T-helper 2 cell (primary cell): ENCODE measurements at regions not wholly inside any gene's neighbourhood (a gene's known extent, or its start where the extent isn't known, plus 50 kb on each side); places are given as distances from the start of the nearest gene placed in this dataset.
"Not testable (repeated sequence)": the region's sequence is repeated elsewhere in the genome, so short reads cannot be mapped to it uniquely, and the experiment has no call there.

Source experiments
- DNase-seq, 5 experiments: peaks; one replicate each; pipeline versions ENCODE4 v3.0.0 to v3.0.0-alpha.2; 2012 to 2022

DNA sequence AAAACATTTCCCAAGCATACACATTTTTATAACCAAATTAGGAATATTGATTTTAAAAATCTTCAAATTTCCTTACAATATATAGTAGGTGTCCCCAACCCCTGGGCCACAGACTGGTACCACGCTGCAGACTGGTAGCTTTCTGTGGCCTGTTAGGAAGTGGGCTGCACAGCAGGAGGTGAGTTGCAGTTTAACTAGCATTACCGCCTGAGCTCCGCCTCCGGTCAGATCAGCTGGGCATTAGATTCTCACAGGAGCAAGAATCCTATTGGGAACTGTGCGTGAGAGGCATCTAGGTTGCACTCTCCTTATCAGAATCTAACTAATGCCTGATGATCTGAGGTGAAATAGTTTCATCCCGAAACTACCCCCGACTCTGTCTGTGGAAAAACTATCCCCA lies 62.1 kb downstream of the ZWINT start:
- no peak for DNase-seq

DNA sequence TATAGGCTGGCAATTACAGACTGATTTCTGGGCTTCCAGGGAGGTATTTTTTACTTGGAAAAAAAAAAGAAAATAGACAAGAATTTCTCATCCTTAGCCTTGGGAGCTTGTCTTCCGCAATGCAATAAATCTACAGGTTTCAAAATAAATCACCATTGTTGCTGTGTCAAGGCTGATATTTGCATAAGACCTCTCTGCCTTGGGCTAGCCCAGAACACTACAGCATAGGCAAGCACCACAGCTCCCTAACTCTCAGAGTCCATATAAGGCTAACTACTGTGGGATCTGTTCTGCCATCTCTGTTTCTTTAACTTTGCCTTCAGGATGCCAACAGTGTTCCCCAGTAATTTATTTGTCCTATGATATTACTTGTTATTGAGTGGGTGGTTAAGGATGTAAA lies 64.4 kb downstream of the ZWINT start:
- no peak for DNase-seq

DNA sequence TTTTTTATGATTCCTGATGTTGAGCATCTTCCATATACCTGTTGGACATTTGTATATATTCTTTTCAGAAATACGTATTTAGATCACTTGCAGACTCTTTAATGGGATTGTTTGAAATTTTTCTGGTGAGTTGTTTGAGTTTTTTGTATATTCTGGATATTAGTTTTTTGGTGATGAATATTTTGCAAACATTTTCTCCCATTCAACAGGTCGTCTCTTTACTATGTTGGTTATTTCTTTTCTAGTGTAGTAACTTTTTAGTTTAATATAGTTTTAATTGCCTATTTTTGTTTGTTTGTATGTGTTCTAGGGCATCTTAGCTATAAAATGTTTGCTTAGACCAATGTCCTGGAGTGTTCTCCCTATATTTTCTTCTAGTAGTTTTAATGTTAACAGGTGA lies 72.7 kb downstream of the ZWINT start:
- no peak for DNase-seq

DNA sequence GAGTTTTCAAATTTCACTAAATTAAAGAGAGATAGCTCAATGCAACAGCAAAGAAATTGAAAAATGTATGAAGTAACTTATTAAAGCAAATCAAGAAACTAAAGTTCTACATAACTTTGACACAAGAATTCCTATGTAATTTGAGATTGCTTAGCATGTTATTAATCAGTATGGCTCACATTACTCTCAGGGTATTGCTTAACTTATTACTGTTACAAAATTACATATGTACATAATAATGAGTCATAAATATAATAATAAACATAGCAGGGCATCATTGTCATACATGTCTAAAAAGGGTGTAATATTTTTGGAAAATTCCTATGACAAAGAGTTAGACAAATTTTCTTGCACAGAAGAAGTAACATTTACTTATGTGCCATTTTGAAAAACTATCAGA lies 75.0 kb downstream of the ZWINT start:
- DNase-seq: no peak

DNA sequence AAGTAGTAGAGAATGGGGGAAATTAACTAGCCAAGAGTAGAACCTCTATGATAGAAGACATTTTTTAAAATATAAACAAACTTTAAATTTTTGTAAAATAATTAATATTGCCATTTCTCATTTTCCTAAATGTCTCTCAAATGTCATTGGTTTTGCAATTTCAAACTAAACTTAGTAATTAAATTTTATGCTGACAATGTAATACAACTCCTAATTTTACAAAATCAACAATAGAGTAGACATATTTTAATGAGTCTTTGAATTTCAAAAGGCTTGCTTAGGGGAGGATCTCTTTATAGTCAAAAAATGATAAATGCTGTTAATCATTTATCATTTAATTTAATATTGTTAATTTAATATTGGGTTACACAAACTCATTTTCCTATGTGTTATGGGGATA lies 81.8 kb downstream of the ZWINT start:
- no peak for DNase-seq

DNA sequence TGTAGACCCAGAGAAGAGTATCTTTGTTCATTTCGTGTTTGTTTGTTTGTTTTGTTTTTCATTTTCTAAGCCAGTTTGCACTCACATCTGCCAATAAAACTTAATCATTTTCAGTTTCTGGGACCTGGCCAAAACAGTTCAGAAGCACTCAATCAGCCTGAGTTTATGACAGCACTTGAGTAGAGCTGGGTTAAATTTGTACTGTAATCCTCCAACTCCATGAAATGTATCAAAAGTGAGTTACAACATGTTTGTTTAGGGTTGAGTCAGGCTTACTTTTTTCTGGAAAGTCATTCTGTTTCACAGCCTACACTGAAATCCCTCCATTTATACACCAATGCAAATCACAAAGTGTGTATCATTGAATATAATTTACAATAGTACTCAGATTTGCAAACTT lies 91.9 kb downstream of the ZWINT start:
- DNase-seq: no peak

DNA sequence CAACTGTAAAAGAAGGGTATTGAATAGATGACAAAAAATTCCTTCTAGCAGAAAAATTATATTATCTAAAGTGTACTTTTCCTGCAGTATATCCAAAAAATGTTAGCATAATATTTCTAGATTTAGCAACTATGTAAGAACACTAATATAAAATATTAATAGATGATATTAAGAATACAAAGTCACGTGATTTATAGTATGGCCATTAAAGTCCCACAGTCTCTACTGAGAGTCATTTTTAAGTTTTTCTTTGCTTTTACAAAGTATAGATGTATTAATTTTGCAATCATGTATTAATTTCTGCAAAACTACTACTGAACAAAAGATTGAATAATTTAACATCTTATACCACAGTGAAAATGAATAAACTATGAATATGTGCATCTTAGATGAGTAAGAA lies 94.9 kb downstream of the ZWINT start:
- no peak for DNase-seq

DNA sequence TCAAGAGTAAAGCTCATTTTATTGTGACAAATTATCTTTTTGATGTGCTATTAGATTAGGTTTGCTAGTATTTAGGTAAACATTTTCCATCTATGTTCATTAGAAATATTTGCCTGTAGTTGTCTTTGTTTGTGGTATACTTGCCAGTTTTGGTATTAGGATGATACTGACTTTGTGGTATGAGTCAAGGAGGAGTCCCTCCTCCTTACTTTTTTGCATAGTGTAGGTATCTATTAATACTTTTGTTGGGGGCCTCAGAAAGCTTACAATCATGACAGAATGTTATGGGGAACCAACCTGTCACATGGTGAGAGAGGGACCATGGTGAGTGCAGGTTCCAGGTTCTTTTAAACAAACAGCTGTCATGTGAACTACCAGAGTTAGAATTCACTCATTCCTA lies 102.1 kb downstream of the ZWINT start:
- no peak for DNase-seq

DNA sequence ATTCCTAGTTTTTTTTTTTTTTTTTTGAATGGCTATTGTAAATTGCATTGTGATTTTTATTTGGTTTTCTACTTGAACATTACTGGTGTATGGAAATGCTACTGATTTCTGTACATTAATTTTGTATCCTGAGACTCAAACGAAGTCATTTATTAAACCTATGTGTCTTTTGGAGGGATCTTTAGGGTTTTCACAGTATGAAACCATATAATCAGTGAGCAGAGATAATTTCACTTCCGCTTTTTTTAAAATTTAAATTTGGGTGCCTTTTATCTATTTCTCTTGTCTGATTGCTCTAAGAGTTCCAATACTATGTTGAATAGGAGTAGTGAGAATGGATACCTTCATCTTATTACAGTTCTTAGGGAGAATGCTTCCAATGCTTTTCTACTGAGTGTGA lies 102.7 kb downstream of the ZWINT start:
- no peak for DNase-seq

DNA sequence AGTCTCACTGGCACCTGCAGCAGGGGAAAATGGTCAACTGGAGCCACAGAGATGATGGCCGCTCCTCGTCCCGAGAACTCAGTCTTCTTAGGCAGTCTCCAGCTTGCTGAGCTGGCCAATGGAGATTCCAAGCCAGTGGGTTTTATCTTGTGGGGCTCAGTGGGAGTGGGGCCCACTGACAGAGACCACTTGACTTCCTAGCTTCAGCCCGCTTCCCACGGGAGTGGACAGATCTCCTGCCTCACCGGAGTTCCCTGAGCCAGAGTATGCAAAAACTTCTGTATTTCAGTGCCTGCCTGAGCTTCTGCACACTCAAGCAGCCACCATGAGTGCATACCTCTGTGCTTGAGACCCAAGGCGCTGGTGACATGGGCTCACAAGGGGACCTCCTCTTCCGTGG lies 105.8 kb downstream of the ZWINT start:
- DNase-seq: no peak

DNA sequence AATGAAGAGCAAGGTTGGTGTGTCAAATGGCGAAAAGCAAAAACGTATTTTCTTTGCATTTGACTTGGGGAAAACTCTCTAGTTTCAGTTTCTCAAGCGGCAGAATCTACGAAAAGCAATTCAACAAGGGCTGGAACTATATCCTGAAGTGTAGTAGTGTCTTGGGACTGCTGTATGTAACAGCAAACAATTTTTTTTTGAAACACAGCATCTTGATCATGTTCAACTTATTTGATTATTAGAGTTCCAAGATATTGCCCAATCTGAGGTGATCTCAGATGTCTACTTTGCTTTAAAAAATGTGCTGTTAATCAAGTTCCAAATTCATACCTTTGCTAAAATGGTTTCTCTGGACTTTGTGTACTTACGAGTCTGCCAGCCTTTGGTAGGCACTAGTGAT lies 120.6 kb downstream of the ZWINT start:
- no peak for DNase-seq

DNA sequence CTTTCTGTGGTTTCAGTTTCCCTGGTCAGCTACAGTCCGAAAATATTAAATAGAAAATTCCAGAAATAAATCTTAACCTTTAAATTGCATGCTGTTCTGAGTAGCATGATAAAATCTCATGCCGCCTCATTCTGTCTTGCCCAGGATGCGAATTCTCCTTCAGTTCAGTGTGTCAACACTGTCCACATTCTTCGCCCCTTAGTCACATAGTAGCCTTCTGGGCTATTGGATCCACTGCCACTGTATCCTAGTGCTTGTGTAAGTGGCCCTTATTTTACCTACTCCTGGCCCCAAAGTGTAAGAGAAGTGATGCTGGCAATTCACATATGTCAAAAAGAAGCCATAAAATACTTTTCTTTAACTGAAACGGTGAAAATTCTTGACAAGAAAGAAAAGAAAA lies 129.6 kb downstream of the ZWINT start:
- no peak for DNase-seq

DNA sequence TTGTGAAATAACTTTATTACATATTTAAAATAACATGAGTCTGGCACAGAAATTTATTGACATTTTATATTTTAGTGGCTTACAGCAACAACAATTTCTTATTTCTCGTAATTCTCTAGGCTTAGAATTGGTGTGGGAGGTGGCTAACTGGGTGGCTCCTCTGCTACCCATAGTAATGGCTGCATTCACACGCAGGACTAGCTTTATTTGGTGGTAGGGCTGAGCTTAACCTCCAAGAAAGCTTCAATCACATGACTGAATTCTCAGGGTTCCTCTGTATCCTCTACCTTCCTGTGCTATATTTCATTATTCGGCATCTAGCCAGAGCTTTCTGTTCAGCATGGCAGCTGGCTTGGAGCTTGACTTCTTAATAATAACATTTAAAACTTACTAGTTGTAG lies 138.8 kb downstream of the ZWINT start:
- no peak for DNase-seq

DNA sequence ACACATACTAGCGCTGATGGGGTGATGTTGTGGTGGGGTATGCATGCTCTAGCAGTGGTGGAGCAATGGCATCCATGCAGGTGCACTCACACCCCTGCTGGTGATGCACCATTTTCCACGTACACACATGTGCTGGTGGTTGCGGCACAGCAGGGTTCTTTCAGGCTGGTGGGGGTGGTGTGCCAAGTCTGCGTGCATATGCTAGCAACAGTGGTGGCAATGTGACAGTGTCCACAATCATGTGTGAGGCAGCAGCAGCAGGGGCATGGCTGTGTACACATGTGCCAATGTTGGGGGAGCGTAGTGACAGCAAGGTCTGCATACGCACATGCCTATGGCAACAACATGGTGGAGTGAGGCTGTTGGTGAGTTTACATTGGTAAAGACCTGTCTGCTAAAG lies 148.1 kb downstream of the ZWINT start:
- DNase-seq: no peak

DNA sequence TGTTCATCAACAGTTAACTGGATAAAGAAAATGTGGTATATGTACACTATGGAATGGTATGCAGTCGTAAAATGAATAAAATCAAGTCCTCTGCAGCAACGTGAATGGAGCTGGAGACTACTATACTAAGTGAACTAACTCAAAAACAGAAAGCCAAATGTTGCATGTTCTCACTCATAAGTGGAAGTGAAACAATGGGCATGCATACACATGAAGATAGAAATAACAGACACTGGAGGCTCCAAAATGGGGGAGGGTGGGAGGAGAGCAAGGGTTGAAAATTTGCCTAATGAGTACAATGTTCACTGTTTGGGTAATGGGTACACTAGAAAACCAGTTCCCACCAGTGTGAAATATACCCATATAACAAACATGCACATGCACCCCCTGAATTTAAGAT lies 179.5 kb downstream of the ZWINT start:
- DNase-seq: no peak

DNA sequence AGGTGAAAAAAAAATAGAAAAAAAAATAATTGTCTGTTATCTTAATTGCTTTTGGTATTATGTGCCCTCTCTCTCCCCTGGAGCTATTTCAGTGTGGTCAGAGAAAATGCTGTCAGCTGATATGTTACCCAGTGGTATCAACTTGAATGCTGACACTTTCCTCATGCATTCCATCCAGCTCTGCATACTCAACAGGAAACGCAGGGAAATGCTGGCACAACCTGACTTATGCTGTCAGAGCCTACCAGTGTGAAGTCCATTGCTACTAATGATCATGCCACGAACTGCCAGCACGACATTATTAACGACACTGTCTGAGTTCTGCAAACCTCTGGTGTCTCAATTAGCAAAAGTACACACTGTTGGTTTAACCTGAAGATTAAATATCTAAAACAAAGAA lies 182.8 kb downstream of the ZWINT start:
- DNase-seq: no peak

DNA sequence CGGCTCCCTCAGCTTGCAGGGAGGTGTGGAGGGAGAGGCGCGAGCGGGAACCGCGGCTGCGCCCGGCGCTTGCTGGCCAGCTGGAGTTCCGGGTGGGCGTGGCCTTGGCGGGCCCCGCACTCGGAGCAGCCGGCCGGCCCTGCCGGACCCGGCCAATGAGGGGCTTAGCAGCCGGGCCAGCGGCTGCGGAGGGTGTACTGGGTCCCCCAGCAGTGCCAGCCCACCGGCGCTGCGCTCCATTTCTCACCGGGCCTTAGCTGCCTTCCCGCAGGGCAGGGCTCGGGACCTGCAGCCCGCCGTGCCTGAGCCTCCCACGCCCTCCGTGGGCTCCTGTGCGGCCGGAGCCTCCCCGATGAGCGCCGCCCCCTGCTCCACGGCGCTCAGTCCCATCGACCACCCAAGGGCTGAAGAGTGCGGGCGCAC lies 206.0 kb downstream of the ZWINT start:
- DNase-seq: not testable (repeated sequence)

DNA sequence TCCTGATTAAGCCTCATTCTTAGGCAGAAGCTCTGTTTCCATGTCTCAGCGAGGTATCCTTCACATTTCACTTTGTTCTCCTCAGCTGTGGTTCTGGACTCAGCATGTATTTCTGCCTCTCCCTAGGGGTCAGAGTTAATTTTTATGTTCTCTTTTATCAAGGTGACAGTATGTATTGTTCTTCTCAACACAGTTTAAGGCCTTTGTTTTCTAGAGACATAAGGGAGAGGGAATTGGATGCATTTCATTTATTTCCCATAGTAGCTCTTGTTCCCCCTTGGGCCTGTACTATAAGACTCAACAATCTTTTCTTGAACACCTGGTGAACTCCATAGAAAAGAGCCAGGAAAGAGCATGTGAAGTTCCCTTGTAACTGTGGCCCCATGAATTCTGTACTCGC lies 214.3 kb downstream of the ZWINT start:
- DNase-seq: no peak

DNA sequence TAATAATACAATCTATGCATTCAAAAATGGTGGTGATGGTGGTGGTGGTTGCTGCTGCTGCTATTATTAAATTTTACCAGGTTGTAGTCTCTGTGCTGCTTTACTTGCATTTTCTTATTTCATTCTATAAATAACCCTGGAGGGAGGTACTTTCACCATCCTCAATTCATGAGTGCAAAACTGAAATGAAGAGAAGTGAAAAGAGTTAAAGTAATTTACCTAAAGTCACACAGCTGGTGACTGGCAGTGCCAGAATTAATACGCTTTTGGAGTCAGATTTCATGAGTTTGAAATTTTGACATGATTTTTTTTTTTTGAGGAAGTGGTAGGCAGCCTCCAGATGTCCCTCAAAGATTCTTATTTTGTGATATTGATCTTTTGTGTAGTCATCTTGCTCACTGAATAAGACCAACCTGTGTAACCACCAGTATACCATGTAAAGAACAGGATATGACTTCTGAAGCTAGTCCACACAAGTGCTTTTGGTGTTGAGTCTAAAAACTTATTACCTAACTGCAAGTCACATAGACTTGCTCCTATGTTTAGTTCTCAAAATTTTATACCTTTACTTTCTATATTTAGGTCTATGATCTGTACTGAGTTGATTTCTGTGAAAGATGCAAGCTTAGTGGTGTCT lies 218.8 kb downstream of the ZWINT start:
- peak in 1 of 5 experiments; percentile 13 for DNase-seq

DNA sequence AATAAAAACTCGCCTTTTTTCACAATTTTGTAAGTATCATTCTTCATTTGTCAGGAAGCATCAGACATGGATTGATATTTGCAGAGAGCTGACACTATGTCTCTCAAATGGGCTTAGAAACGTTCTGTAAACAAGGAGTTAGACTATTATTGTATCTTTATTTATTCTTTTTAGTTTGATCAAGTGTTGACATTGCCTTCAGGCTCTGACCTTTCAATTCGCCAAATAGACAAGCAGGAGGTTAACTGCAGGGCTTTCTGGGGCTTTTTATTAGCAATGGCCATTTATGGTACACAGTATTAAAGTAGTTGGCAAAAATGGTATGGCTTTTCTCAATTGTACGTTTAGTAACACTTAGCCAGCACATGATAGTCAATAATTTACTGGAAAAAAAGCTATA lies 221.7 kb downstream of the ZWINT start:
- DNase-seq: no peak

DNA sequence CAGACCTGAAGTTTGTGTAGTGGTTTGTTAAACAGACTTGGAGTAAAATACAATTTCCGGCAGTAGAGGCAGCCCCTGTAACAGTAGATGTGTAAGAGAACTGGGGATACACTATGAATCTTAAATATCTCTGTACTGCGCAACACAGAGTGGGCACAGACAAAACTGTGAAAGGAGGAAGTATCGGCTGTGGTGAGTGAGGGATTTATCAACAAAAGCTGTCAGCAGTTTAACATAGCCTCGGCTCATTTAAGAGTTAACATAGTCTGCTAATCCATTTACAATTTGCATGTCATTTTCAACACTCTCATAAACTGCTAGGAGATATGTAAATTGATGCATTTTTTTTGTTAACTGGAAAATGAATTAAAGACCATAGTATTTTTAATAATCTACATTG lies 225.2 kb downstream of the ZWINT start:
- DNase-seq: no peak

DNA sequence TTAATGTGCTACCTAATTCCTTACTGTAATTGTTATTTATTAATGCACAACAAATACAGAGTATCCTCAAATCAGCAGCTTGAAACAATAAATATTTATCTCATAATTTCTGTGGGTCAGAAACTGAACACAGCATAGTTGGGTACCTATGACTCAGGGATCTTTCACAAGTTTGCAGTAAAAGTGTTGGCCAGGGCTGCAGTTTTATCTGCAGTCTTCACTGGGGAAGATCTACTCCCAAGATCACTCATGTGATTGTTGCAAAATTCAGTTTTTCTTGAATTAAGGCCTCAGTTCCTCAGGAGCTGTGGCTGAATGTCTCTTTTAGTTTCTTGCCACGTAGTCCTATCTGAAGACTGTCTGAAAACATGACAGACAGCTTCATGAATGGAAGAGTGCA lies 237.8 kb downstream of the ZWINT start:
- DNase-seq: no peak

DNA sequence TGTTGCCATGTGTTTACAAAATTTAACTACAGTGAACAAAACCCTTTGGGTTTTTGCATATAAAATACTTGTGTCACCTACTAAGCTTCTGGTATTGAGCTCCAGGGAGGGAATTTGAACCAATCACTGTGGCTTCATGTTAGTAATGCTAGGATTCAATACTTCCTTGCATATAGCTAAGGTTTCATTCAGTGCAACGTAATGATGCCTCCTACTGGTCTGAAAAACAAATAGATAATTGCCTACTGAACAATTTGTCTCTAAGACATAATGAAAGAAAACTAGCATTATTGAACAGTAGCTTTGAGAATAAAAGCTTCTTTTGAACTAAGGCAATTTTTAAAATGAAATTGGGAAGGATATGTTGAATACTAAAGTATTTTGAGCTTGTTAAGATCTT lies 244.4 kb downstream of the ZWINT start:
- no peak for DNase-seq

DNA sequence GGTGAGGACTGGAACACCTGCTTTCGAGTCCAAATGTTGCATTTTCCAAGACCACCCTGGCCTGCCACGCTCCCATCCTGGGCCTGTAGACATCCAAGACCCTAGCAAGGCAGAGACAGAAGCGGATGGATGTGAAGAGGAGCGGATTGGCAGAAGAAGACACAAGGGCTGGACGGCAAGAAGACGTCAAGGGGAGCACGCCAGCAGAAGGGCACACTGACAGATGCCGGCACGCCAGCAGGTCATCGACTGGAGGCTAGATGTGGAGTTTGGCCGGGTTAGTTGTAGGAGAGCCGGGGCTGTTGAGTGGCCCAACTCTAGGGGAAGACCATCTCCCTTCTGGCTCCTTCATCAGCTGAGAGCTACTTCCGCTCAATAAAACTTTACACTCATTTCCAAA lies 251.6 kb downstream of the ZWINT start:
- no peak for DNase-seq

DNA sequence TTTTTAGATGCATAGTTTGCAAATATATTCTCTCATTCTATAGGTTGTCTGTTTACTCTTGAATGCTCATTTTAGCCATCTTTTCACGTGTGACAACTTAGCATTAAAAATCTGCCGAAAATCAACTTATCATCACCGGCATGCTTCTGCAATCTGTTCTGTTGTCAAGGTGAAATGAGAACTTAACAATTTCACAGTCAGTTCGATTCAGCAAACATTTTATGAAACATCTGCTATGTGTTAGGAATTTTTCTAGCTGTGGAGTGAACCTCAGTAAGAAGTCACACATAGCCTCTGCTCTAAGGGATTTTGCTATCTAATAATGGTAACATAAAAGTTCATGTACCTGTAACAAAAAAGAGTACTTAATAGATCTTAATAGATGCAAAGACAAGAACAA lies 256.1 kb downstream of the ZWINT start:
- DNase-seq: no peak

DNA sequence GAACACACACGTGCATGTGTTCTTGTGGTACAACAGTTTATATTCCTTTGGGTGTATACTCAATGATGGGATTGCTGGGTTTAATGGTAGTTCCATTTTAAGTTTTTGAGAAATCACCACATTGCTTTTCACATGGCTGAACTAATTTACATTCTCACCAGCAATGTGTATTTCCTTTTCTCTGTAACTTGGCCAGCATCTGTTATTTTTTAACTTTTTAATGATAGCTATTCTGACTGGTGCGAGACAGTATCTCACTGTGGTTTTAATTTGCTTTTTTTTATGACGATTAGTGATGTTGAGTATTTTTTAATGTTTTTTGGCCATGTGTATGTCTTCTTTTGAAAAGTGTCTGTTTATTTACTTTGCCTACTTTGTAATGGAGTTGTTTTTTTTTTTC lies 256.6 kb downstream of the ZWINT start:
- DNase-seq: no peak
